Fibroblast of the aortic adventitia (primary cell): ENCODE measurements at regions not wholly inside any gene's neighbourhood (a gene's known extent, or its start where the extent isn't known, plus 50 kb on each side); places are given as distances from the start of the nearest gene placed in this dataset.

Experiments
- DNase-seq: peaks from one replicate; pipeline ENCODE4 v3.0.0-alpha.2; 2010; ENCODE audit warnings: low read depth
- H3K4me3 ChIP-seq: 2 replicates; pipeline ENCODE4 v1.5.1; 2011; ENCODE audit warnings: low read depth, mild to moderate bottlenecking, control low read depth, low read length, moderate library complexity
- TF ChIP-seq, protein P1 (sequence below): IDR thresholded peaks from 2 replicates; pipeline ENCODE4 v1.5.1; 2011; ENCODE audit warnings: mild to moderate bottlenecking, low read length, control low read depth, inconsistent platforms; ENCODE audit not compliant: insufficient read depth

DNA sequence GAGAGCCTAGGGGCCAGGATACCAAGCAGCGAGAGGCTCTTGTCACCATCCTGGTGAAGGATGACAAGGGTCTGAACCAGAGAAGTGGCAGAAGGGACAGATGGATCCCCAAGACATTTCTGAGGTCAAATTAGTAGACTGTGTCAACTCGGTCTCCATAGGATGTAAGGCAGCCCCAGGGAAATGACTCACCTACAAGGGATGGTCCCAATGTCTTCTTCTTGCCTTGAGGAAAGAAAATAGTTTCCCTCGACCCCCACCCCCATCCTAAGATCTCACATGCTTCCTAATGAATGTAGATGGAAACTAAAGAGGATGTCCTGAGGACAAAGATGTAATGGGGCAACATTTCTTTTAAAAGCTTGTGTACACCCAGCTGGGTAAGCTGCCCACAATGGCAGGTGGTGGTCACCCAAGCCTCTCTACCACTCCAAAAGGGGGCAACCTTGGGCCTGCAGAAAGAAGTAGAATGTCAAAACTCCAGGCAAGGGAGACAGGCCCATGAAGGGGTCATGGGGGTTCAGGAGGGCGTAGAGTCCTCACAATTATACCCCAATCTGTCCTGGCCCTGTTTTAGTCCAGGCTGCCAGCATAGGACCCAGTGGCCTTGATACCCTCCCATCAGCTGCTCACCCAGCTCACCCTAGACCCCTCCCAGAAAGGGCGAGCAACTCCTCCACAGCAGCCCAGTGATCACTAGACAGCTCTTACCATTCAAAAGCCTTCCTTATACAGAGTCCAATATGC lies 187.4 kb downstream of the ACTL7B start:
- TF ChIP-seq, protein P1, sequence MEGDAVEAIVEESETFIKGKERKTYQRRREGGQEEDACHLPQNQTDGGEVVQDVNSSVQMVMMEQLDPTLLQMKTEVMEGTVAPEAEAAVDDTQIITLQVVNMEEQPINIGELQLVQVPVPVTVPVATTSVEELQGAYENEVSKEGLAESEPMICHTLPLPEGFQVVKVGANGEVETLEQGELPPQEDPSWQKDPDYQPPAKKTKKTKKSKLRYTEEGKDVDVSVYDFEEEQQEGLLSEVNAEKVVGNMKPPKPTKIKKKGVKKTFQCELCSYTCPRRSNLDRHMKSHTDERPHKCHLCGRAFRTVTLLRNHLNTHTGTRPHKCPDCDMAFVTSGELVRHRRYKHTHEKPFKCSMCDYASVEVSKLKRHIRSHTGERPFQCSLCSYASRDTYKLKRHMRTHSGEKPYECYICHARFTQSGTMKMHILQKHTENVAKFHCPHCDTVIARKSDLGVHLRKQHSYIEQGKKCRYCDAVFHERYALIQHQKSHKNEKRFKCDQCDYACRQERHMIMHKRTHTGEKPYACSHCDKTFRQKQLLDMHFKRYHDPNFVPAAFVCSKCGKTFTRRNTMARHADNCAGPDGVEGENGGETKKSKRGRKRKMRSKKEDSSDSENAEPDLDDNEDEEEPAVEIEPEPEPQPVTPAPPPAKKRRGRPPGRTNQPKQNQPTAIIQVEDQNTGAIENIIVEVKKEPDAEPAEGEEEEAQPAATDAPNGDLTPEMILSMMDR, result no peak
- no peak for DNase-seq
- no peak overlapping the region for H3K4me3 ChIP-seq

- TF ChIP-seq, protein P1, result no peak
- H3K4me3 ChIP-seq, result no peak overlapping the region
- DNase-seq, result peak; percentile 58
These were observed 189.5 kb downstream of the ACTL7B start for GRCh38 chr9:108666240-108666784.

- TF ChIP-seq, protein P1, result no peak
- no peak overlapping the region for H3K4me3 ChIP-seq
- DNase-seq, result no peak
These were observed 190.1 kb downstream of the ACTL7B start for GRCh38 chr9:108665521-108666239.

- TF ChIP-seq, protein P1, result no peak
- DNase-seq, result no peak
- no peak overlapping the region for H3K4me3 ChIP-seq
These were observed 191.2 kb downstream of the ACTL7B start for GRCh38 chr9:108664309-108665255.

DNA sequence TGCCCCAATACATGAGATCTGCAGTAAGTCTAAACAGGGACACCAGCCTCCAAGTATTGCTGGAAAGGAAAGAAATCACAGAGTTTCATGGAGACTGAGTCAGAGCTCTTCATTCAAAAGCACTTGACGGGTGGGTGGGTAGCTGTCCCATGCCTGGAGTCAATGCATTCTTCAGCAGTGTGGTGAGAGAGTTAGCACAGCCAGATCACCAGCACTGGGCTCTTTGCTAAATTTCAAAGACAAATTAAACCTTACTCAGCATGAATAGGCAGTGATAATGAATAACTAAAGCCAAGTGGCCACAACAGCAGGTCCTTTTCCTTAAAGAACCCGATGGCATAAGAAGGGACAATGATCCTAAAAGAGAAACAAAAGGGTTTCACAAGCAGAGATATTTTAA lies 192.4 kb downstream of the ACTL7B start:
- no peak overlapping the region for H3K4me3 ChIP-seq
- DNase-seq, result no peak
- TF ChIP-seq, protein P1, result no peak

DNA sequence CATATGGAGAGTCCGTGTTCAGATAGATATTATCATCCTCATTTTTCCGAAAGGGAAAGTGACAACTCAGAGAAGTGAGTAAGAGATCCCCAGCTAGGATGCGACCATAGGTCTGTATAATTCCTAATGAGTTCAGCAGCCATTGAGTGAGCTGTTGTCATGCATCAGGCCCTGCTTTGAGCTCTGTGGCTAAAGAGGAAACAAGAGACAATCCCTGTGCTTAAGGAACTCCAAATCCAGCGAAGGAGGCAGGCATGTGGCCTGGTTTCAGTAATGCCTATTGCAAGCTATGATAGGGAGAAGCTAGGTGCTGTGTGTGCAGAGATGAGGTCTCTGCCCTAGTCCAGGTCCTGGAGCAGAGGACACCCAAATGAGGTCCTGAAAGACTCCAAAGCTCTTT lies 192.8 kb downstream of the ACTL7B start:
- H3K4me3 ChIP-seq, result no peak overlapping the region
- TF ChIP-seq, protein P1, result no peak
- DNase-seq, result no peak
